Choroid plexus epithelial cell (primary cell): ENCODE measurements at regions not wholly inside any gene's neighbourhood (a gene's known extent, or its start where the extent isn't known, plus 50 kb on each side); places are given as distances from the start of the nearest gene placed in this dataset.

Experiments
- DNase-seq: peaks from one replicate; pipeline ENCODE4 v3.0.0-alpha.2; 2010; ENCODE audit warnings: low read depth
- H3K4me3 ChIP-seq: 2 replicates; pipeline ENCODE4 v1.5.1; 2011; ENCODE audit warnings: low read depth, mild to moderate bottlenecking, control low read depth, low read length, moderate library complexity
- TF ChIP-seq, protein P1 (sequence below): conservative IDR thresholded peaks from 2 replicates; pipeline ENCODE4 v1.5.1; 2011; ENCODE audit warnings: low read depth, mild to moderate bottlenecking, control low read depth, inconsistent platforms, low read length, moderate library complexity

DNA sequence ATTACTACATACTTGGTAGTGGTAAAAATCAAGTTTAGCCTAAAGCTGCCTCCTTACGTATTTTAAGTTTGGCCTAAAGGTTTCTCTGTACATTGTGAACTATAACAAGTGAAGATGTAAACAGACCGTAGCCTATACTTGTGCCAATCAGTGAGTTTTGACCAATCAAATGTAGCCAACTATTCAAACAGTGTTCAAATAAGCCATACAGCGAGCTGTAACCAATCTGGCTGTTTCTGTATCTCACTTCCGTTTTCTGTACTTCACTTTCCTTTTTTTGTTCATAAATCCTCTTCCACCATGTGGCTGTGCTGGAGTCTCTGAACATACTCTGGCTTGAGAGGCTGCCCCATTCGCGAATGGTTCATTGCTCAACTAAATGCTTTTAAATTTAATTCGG, 2504.6 kb downstream of the PCDH9 start:
- no peak for DNase-seq
- no peak overlapping the region for H3K4me3 ChIP-seq

DNA sequence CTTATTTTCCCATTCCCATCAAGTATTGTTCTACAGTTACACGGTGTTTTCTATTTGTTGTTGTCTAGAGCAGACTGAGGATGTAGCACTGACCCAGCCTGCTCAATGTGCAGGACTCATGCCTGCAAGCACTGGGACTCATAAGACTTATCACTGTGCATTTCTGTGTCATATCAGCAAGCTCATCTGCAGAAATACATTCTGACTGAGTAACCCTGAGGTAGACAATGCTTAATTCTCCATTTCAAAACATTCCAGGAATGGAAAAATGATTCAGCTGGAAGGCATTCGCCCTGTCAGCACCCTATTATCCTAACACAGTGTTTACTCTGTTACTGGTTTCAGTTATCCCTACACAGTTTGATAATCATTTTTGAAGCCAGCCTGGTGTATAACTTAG, 2506.4 kb downstream of the PCDH9 start:
- DNase-seq = peak; percentile 90
- TF ChIP-seq, protein P1, sequence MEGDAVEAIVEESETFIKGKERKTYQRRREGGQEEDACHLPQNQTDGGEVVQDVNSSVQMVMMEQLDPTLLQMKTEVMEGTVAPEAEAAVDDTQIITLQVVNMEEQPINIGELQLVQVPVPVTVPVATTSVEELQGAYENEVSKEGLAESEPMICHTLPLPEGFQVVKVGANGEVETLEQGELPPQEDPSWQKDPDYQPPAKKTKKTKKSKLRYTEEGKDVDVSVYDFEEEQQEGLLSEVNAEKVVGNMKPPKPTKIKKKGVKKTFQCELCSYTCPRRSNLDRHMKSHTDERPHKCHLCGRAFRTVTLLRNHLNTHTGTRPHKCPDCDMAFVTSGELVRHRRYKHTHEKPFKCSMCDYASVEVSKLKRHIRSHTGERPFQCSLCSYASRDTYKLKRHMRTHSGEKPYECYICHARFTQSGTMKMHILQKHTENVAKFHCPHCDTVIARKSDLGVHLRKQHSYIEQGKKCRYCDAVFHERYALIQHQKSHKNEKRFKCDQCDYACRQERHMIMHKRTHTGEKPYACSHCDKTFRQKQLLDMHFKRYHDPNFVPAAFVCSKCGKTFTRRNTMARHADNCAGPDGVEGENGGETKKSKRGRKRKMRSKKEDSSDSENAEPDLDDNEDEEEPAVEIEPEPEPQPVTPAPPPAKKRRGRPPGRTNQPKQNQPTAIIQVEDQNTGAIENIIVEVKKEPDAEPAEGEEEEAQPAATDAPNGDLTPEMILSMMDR = no peak
- H3K4me3 ChIP-seq = no peak overlapping the region

More for the DNA sequence above, 2504.6 kb downstream of the PCDH9 start:
- TF ChIP-seq, protein P1 = no peak

DNA sequence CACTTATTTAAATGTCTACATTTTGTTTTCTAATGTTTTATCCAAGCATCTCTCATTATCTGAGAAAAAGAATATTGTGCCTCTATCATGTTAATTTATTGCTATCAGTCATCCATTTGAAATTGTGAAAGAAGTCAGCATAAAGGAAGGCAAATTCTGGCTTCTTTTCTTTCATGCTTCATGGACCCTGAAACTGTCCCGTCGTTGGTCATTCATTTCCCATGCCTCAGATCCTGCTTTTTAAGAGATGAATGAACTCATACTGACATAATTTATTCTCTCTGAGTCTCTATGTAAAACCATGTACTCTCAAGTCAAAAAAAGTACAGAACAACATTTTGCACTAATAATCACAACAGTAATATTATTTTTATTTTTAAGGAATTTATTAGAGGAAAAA, 2512.0 kb downstream of the PCDH9 start:
- TF ChIP-seq, protein P1 = no peak
- DNase-seq = no peak
- no peak overlapping the region for H3K4me3 ChIP-seq

DNA sequence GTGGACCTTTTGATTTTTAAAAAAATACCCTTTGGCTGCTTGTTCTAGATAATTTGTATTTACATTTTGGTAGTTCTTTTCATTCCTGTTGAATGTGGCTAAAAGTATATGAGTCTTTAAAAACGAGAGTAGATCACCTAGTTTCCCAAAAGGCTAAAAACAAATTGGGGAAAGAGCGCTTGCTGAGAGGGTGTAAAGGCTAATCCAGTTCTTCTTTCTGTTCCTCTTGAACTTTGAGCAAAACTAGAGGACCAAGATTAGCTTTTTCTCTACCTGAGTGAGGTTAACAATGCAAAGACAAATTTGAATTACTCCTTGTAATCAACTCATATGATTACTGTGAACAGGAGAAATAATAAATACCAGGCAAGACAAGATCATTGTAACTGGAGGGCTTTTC, 2513.2 kb downstream of the PCDH9 start:
- DNase-seq = no peak
- TF ChIP-seq, protein P1 = no peak
- H3K4me3 ChIP-seq = no peak overlapping the region

DNA sequence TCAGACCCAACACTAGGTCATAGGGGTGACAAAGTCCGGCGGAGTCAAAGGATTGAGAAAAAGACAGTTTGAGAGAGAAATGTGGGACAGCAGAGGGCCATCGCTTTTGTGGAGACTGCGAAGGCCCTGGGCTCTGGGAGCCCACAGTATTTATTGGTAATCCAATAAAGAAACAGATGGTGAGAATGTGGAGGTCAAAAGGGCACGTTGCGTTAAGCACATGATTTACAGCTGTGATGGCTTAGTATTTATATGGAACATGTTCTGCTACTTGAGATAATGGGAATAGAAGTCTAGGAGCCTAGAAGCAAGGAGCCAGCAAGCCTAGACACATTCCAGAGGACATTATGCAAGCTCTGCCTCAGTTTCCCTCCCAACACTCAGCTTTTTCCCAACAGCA, 2521.1 kb downstream of the PCDH9 start:
- DNase-seq = peak; percentile 6
- no peak overlapping the region for H3K4me3 ChIP-seq
- TF ChIP-seq, protein P1 = no peak

DNA sequence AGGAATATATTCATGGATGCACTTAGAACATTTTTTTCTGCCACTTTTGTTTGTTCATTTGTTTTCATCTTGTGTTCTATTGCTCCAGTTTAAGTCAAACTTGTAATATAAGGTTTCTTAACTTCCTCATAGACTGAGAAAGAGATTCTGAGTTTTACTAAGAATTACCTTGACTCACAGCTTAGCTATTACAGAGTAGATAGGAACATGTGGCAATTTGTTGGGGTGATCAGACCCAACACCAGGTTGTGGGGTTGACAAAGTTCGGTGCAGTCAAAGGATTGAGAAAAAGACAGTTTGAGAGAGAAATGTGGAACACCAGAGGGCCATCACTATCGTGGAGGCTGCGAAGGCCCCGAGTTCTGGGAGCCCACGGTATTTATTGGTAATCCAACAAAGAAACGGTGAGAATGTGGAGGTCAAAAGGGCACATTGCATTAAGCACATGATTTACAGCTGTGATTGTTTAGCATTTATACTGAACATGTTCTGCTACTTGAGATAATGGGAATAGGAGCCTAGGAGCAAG, 2526.0 kb downstream of the PCDH9 start:
- H3K4me3 ChIP-seq = no peak overlapping the region
- DNase-seq = peak; percentile 30
- TF ChIP-seq, protein P1 = no peak

DNA sequence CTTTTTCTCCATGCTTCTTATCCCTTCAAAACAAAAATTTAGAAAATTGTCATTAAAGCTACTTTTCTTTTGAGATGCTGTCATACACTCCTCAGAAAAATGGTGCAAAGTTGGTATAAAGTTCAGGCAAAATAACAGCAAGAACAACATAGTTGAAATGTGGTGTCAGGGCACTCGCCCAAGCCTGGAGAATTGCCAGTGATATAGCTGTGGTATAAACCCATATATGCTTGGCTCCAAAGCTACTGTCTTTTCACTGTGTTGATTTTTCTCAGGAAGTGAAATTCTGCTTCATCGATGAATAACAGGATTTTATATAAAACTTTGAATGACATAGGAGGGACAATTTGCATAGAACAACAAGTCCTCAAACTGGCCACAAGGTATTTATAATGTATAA, 2532.9 kb downstream of the PCDH9 start:
- no peak overlapping the region for H3K4me3 ChIP-seq
- DNase-seq = no peak
- TF ChIP-seq, protein P1 = no peak
